Hepatocyte (in vitro differentiated cells): ENCODE measurements at regions not wholly inside any gene's neighbourhood (a gene's known extent, or its start where the extent isn't known, plus 50 kb on each side); places are given as distances from the start of the nearest gene placed in this dataset.

ENCODE experiments used
- DNase-seq: peaks from one replicate; pipeline ENCODE4 v3.0.0-alpha.2; 2016; ENCODE audit warnings: low spot score
- H2AFZ ChIP-seq: fragments of 200-600 bp; sonication (generic); 2 replicates; pipeline ENCODE4 v1.6.0; 2016; ENCODE audit warnings: antibody characterized with exemption, mild to moderate bottlenecking
- H3K27ac ChIP-seq: fragments of 200-600 bp; sonication (generic); 2 replicates; pipeline ENCODE4 v1.5.1; 2016; ENCODE audit warnings: mild to moderate bottlenecking
- H3K27me3 ChIP-seq: fragments of 200-600 bp; sonication (generic); 2 replicates; pipeline ENCODE4 v1.6.1; 2016
- H3K36me3 ChIP-seq: fragments of 200-600 bp; sonication (generic); replicated peaks from 2 replicates; pipeline ENCODE4 v1.5.1; 2016; ENCODE audit warnings: low read depth; ENCODE audit not compliant: insufficient read depth
- H3K4me1 ChIP-seq: fragments of 200-600 bp; sonication (generic); 2 replicates; pipeline ENCODE4 v1.5.1; 2016; ENCODE audit warnings: mild to moderate bottlenecking, moderate library complexity; ENCODE audit not compliant: insufficient read depth
- H3K4me2 ChIP-seq: fragments of 200-600 bp; sonication (generic); 2 replicates; pipeline ENCODE4 v1.6.0; 2016
- H3K4me3 ChIP-seq: fragments of 200-600 bp; sonication (generic); 2 replicates; pipeline ENCODE4 v1.5.1; 2016; ENCODE audit warnings: mild to moderate bottlenecking
- H3K79me2 ChIP-seq: fragments of 200-600 bp; sonication (generic); 2 replicates; pipeline ENCODE4 v1.6.0; 2017; ENCODE audit warnings: mild to moderate bottlenecking
- H3K9me2 ChIP-seq: fragments of 200-600 bp; sonication (generic); replicated peaks from 2 replicates; pipeline ENCODE4 v1.6.0; 2017; ENCODE audit warnings: mild to moderate bottlenecking; ENCODE audit not compliant: insufficient read depth
- H3K9me3 ChIP-seq: fragments of 200-600 bp; sonication (generic); 2 replicates; pipeline ENCODE4 v1.5.1; 2016; ENCODE audit warnings: low read depth, mild to moderate bottlenecking
- H4K20me1 ChIP-seq: fragments of 200-600 bp; sonication (generic); 2 replicates; pipeline ENCODE4 v1.6.0; 2016; ENCODE audit warnings: mild to moderate bottlenecking; ENCODE audit not compliant: insufficient read depth, poor library complexity, severe bottlenecking
- CTCF ChIP-seq: fragments of 200-600 bp; sonication (generic); IDR thresholded peaks from 2 replicates; pipeline ENCODE4 v1.5.1; 2016; ENCODE audit warnings: antibody characterized with exemption, mild to moderate bottlenecking; ENCODE audit not compliant: poor library complexity
- EZH2 ChIP-seq: fragments of 200-600 bp; sonication (generic); IDR thresholded peaks from 2 replicates; pipeline ENCODE4 v1.6.1; 2016; ENCODE audit warnings: antibody characterized with exemption, mild to moderate bottlenecking, borderline replicate concordance
- EZH2phosphoT487 ChIP-seq: fragments of 200-600 bp; sonication (generic); IDR thresholded peaks from one replicate; pipeline ENCODE4 v1.6.1; 2018; ENCODE audit warnings: antibody characterized with exemption, mild to moderate bottlenecking, low read depth, moderate library complexity; ENCODE audit not compliant: unreplicated experiment, severe bottlenecking
- WGBS: methylation state at CpG from one replicate; pipeline ENCODE4 v1.1.6; 2016; ENCODE audit warnings: low lambda C conversion rate; ENCODE audit errors: missing lambda C conversion rate; 5-methylcytosine and 5-hydroxymethylcytosine counted together

GRCh38 chr18:34299828-34300227, 75.1 kb upstream of the NOL4 start:
- Histone ChIP-seq H3K9me2 (no peaks in the 10 kb centered on the region), H4K20me1 (no peaks in the 10 kb centered on the region), H3K79me2 (no peaks in the 10 kb centered on the region), H3K36me3 (no peaks in the 10 kb centered on the region), H3K9me3 (no peaks in the 10 kb centered on the region), H3K4me3 (no peak overlapping the region), H3K27ac (no peak overlapping the region), H3K4me2 (no peak overlapping the region), H3K27me3 (no peaks in the 10 kb centered on the region), H3K4me1 (no peaks in the 10 kb centered on the region), H2AFZ (no peak overlapping the region)
- no peak for TF ChIP-seq EZH2phosphoT487
- no peak for TF ChIP-seq EZH2
- no peak for DNase-seq
- 72% methylated on average over 3 of the region's 3 CpGs for WGBS

DNA sequence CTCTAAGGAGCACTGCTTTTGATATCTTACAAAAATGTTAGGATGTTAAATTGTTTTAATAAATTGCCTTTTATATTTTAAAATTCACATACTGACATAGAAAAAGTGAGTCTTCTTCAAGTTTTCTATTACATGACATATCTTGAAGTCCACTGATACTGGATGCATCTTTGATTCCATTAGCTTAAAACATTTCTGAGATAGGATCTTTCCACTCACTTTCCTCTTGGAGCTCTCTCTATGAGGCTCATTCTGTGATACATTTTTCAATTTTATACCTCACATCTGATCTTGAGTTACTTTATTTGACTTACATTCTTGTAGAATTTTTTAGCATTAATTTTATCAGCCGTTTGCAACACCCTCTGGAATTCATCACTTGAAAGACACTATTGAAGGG, 86.8 kb upstream of the NOL4 start:
- Histone ChIP-seq H3K4me3 (no peak overlapping the region), H2AFZ (no peak overlapping the region), H3K27me3 (no peaks in the 10 kb centered on the region), H3K4me1 (no peaks in the 10 kb centered on the region), H3K9me3 (no peaks in the 10 kb centered on the region), H3K9me2 (no peaks in the 10 kb centered on the region), H3K27ac (no peak overlapping the region), H3K4me2 (no peak overlapping the region), H4K20me1 (no peaks in the 10 kb centered on the region), H3K36me3 (no peaks in the 10 kb centered on the region), H3K79me2 (no peaks in the 10 kb centered on the region)
- DNase-seq = no peak
- WGBS = 69% methylated on average over 1 of the region's 1 CpG
- TF ChIP-seq EZH2 (no peak), CTCF (no peak), EZH2phosphoT487 (no peak)

DNA sequence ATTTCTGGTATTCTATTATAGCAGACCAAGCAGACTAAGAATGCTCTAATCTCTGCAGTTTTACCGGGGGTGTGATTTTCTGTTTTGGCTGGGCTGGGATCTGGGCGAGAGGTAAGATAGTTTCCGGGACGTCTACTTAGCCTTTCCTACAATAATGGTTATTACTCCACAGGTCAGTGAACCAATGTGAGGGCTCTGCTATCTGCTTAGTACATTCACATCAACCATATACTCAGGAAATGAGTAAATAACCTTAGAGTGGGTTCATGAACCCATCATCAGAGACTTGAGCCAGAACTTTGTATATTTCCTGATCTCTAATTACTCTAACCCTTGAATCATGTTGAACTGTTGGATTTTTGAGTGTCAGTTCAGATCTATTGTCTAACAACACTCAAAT, 90.1 kb upstream of the NOL4 start:
- DNase-seq = no peak
- no peaks in the 10 kb centered on the region for H3K36me3 ChIP-seq
- H3K4me1 ChIP-seq = no peaks in the 10 kb centered on the region
- no peaks in the 10 kb centered on the region for H3K9me2 ChIP-seq
- no peaks in the 10 kb centered on the region for H4K20me1 ChIP-seq
- 91% methylated on average over 4 of the region's 4 CpGs for WGBS
- no peak for TF ChIP-seq CTCF
- no peak for TF ChIP-seq EZH2
- no peak for TF ChIP-seq EZH2phosphoT487
- H3K4me2 ChIP-seq = no peak overlapping the region
- H2AFZ ChIP-seq = no peak overlapping the region
- no peaks in the 10 kb centered on the region for H3K9me3 ChIP-seq
- no peak overlapping the region for H3K4me3 ChIP-seq
- H3K27me3 ChIP-seq = no peaks in the 10 kb centered on the region
- no peak overlapping the region for H3K27ac ChIP-seq
- H3K79me2 ChIP-seq = no peaks in the 10 kb centered on the region

DNA sequence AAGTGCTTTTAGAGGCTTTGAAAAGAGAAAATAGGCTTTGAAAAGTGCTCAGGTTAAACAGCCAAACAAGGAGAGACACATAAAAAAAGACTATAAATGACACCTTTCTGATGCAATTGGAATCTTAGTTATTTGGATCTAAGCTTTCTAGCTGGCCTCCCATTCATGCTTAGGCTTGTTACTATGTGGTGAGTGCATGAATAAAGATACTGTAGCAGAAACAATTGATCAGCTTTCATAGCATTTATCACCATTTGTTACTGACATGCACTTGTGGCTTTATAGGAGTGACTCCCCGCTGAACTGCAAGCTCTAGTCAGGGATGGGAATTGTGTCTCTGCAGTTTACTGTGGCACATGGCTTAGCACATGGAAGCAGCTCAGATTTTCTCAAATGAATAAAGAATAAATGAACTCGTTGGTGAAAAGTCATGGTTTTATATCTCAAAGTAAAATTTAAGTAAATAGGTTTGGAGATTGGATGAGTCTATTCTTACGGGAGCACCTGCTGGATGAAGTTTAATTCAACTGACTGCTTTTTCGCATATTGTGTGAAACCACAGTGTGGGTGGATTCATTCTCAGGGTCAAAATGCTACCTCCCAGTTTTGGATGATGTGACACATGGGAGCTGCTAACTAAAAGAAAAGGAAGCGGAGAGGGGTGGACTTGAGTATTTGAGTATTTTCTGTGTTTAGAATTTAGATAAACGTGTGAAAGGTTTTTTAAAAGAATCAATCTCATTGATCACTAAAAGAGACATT, 91.1 kb upstream of the NOL4 start:
- Histone ChIP-seq H3K4me2 (no peak overlapping the region), H3K9me2 (no peaks in the 10 kb centered on the region), H3K36me3 (no peaks in the 10 kb centered on the region), H4K20me1 (no peaks in the 10 kb centered on the region), H3K79me2 (no peaks in the 10 kb centered on the region), H3K27me3 (no peaks in the 10 kb centered on the region), H3K27ac (no peak overlapping the region), H2AFZ (no peak overlapping the region), H3K4me1 (no peaks in the 10 kb centered on the region), H3K4me3 (no peak overlapping the region), H3K9me3 (no peaks in the 10 kb centered on the region)
- no peak for TF ChIP-seq EZH2phosphoT487
- no peak for DNase-seq
- 89% methylated on average over 6 of the region's 6 CpGs for WGBS
